Astrocyte of the spinal cord (primary cell): ENCODE measurements at regions not wholly inside any gene's neighbourhood (a gene's known extent, or its start where the extent isn't known, plus 50 kb on each side); places are given as distances from the start of the nearest gene placed in this dataset.
"Not testable (repeated sequence)": the region's sequence is repeated elsewhere in the genome, so short reads cannot be mapped to it uniquely, and the experiment has no call there.

Source experiments
- DNase-seq: peaks from one replicate; pipeline ENCODE4 v3.0.0; 2011; ENCODE audit warnings: low read depth, low spot score
- H3K4me3 ChIP-seq: 2 replicates; pipeline ENCODE4 v1.5.1; 2011; ENCODE audit warnings: low read depth, mild to moderate bottlenecking, low read length, moderate library complexity
- CTCF ChIP-seq: IDR thresholded peaks from 2 replicates; pipeline ENCODE4 v1.5.1; 2012; ENCODE audit warnings: low read depth, mild to moderate bottlenecking, low read length, inconsistent platforms
- in situ Hi-C: cut with HindIII; loops from 2 replicates; pipeline ENCODE4 v1.10.0; 2017; ENCODE audit warnings: low sequenced_read_pairs

- in situ Hi-C loops, result no loop called here
These were observed 100.1 kb downstream of the EIF4E start for GRCh38 chr4:98828801-98829200.

GRCh38 chr4:98827661-98828060 lies 101.3 kb downstream of the EIF4E start:
- no peak overlapping the region for H3K4me3 ChIP-seq
- TF ChIP-seq CTCF, result no peak
- DNase-seq, result no peak
- in situ Hi-C loops, result no loop called here

More at GRCh38 chr4:98828801-98829200, 100.1 kb downstream of the EIF4E start:
- H3K4me3 ChIP-seq, result no peak overlapping the region
- peak; percentile 12 for DNase-seq
- peak; percentile 32 for TF ChIP-seq CTCF

GRCh38 chr4:98822144-98822543 lies 106.8 kb downstream of the EIF4E start:
- DNase-seq, result no peak
- H3K4me3 ChIP-seq, result no peak overlapping the region
- TF ChIP-seq CTCF, result no peak
- in situ Hi-C loops, result no loop called here

GRCh38 chr4:98818116-98818515 lies 110.8 kb downstream of the EIF4E start:
- in situ Hi-C loops, H3K4me3 ChIP-seq, DNase-seq: not testable (repeated sequence)

GRCh38 chr4:98816816-98817215 lies 112.1 kb downstream of the EIF4E start:
- TF ChIP-seq CTCF, result no peak
- DNase-seq, result no peak
- H3K4me3 ChIP-seq, result no peak overlapping the region
- in situ Hi-C loops, result no loop called here

GRCh38 chr4:98816386-98816785 lies 112.5 kb downstream of the EIF4E start:
- no peak overlapping the region for H3K4me3 ChIP-seq
- TF ChIP-seq CTCF, result no peak
- no peak for DNase-seq
- in situ Hi-C loops, result no loop called here

GRCh38 chr4:98804403-98804802 lies 124.5 kb downstream of the EIF4E start:
- TF ChIP-seq CTCF, result no peak
- in situ Hi-C loops, result no loop called here

More at GRCh38 chr4:98804403-98804802, 124.5 kb downstream of the EIF4E start:
- no peak for DNase-seq
- H3K4me3 ChIP-seq, result no peak overlapping the region
